GM23338 (cell line): ENCODE measurements at regions not wholly inside any gene's neighbourhood (a gene's known extent, or its start where the extent isn't known, plus 50 kb on each side); places are given as distances from the start of the nearest gene placed in this dataset.

Experiments used
- CREB1 ChIP-seq: fragments of 250-450 bp; sonication (Bioruptor Pico); IDR thresholded peaks from 2 replicates; pipeline ENCODE4 v1.5.0; 2020; ENCODE audit warnings: low read depth, mild to moderate bottlenecking, moderate library complexity
- CTCF ChIP-seq, 2 experiments: fragments of 200-600 bp in 1 of 2; sonication (generic) in 1 of 2; conservative IDR thresholded peaks; 2 replicates each; pipeline versions ENCODE4 v1.5.1 to v1.6.1; 2016 to 2017; ENCODE audit warnings: antibody characterized with exemption in 2 of 2, low read depth in 2 of 2, mild to moderate bottlenecking in 2 of 2, moderate library complexity in 1 of 2
- ETS1 ChIP-seq: IDR thresholded peaks from 2 replicates; pipeline ENCODE4 v1.6.1; 2016; ENCODE audit warnings: antibody characterized with exemption
- EZH2 ChIP-seq: fragments of 200-600 bp; sonication (generic); IDR thresholded peaks from one replicate; pipeline ENCODE4 v1.8.0; 2017; ENCODE audit warnings: antibody characterized with exemption, mild to moderate bottlenecking, low read depth; ENCODE audit not compliant: unreplicated experiment
- EZH2phosphoT487 ChIP-seq: fragments of 200-600 bp; sonication (generic); IDR thresholded peaks from one replicate; pipeline ENCODE4 v1.8.1; 2018; ENCODE audit warnings: antibody characterized with exemption; ENCODE audit not compliant: unreplicated experiment
- JUNB ChIP-seq: IDR thresholded peaks from one replicate; pipeline ENCODE4 v1.6.1; 2016; ENCODE audit warnings: antibody characterized with exemption; ENCODE audit not compliant: unreplicated experiment
- POLR2AphosphoS5 ChIP-seq: IDR thresholded peaks from 2 replicates; pipeline ENCODE4 v1.6.1; 2016; ENCODE audit warnings: antibody characterized with exemption, low read depth
- REST ChIP-seq: IDR thresholded peaks from one replicate; pipeline ENCODE4 v1.6.1; 2018; ENCODE audit warnings: antibody characterized with exemption; ENCODE audit not compliant: unreplicated experiment
- ZNF114 ChIP-seq: fragments of 250-450 bp; sonication (Bioruptor Pico); IDR thresholded peaks from 2 replicates; pipeline ENCODE4 v1.5.0; 2020; ENCODE audit warnings: mild to moderate bottlenecking, moderate library complexity
- ZNF331 ChIP-seq: fragments of 250-450 bp; sonication (Bioruptor Pico); IDR thresholded peaks from 2 replicates; pipeline ENCODE4 v1.5.0; 2020; ENCODE audit warnings: low read depth, mild to moderate bottlenecking, moderate library complexity

GRCh38 chr20:20992277-20992676 lies 113.9 kb downstream of the LINC00237 start:
- TF ChIP-seq REST (no peak), CTCF (conservative IDR thresholded peaks at IDR 0.05; ENCODE audit: low read depth in 2 of 2) (no peak), EZH2 (no peak), ZNF114 (CRISPR knock-in tag) (no peak), ETS1 (no peak), POLR2AphosphoS5 (no peak), EZH2phosphoT487 (no peak), JUNB (no peak), CREB1 (CRISPR knock-in tag) (no peak), ZNF331 (CRISPR knock-in tag) (no peak)
